Ovary (tissue), 3 donors: ENCODE measurements at regions not wholly inside any gene's neighbourhood (a gene's known extent, or its start where the extent isn't known, plus 50 kb on each side); places are given as distances from the start of the nearest gene placed in this dataset.

Experiments used
- POLR2A ChIP-seq: fragments of 450-650 bp; IDR thresholded peaks from one replicate; pipeline ENCODE4 v1.6.1; 2017; ENCODE audit warnings: antibody characterized with exemption, mild to moderate bottlenecking, moderate library complexity
- TF ChIP-seq, protein P1 (sequence below), 3 donors: fragments of 450-650 bp in 2 of 3; fragments of 200-600 bp in 1 of 3; IDR thresholded peaks; one replicate each; pipeline versions ENCODE4 v1.5.1 to v1.8.0; 2016 to 2022; ENCODE audit warnings: antibody characterized with exemption in 3 of 3, mild to moderate bottlenecking in 1 of 3
- donor health status: DM: no; HTN: no; CAD: no.

DNA sequence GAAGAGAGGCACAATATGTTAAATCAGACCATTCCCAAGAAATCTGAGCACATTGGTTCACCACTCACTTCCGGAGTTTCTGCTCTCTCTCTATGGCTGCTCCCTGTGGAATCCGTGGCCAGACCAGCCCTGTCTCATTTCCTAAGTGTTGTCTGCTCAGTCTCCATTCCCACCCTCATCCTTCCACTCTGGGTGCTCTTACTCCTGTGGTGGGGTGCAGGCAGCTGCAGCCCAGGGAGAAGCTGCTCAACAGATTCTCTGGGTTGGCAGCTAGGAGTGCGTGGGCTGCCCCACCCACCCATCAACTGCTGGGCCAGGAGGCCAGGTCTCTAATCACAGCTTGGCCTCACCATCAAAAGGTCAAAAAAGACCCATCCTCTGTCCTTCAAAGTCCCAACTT, 98.3 kb downstream of the ARL4C start:
- TF ChIP-seq, protein P1, sequence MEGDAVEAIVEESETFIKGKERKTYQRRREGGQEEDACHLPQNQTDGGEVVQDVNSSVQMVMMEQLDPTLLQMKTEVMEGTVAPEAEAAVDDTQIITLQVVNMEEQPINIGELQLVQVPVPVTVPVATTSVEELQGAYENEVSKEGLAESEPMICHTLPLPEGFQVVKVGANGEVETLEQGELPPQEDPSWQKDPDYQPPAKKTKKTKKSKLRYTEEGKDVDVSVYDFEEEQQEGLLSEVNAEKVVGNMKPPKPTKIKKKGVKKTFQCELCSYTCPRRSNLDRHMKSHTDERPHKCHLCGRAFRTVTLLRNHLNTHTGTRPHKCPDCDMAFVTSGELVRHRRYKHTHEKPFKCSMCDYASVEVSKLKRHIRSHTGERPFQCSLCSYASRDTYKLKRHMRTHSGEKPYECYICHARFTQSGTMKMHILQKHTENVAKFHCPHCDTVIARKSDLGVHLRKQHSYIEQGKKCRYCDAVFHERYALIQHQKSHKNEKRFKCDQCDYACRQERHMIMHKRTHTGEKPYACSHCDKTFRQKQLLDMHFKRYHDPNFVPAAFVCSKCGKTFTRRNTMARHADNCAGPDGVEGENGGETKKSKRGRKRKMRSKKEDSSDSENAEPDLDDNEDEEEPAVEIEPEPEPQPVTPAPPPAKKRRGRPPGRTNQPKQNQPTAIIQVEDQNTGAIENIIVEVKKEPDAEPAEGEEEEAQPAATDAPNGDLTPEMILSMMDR (IDR thresholded peaks at IDR 0.05): no peak
- TF ChIP-seq POLR2A: no peak
